PC-3 (cell line): ENCODE measurements at regions not wholly inside any gene's neighbourhood (a gene's known extent, or its start where the extent isn't known, plus 50 kb on each side); places are given as distances from the start of the nearest gene placed in this dataset.

Experiments used
- ATAC-seq: fragments of 200-7000 bp; cut with Tn5 transposase; 2 replicates; pipeline ENCODE4 v1.9.1; 2020; ENCODE audit warnings: mild to moderate bottlenecking, moderate library complexity
- BruUV-seq: library from RNA; stranded (reverse); fragments of 400-500 nt; replicated peaks from 2 replicates; lab custom pipeline; 2021; lab: Mats Ljungman, UMichigan
- CTCF ChIA-PET: fragments of 300-600 bp; sonication (Branson Sonifier 250); formaldehyde crosslinking; loops from one replicate; lab custom pipeline; 2022; ENCODE audit warnings: antibody characterized with exemption; lab: Charles Lee
- POLR2A ChIA-PET: fragments of 300-600 bp; sonication (Branson Sonifier 250); formaldehyde crosslinking; loops from one replicate; lab custom pipeline; 2022; ENCODE audit warnings: antibody characterized with exemption; ENCODE audit not compliant: unreplicated experiment; lab: Charles Lee
- DNase-seq: peaks from one replicate; pipeline ENCODE4 v3.0.0-alpha.2; 2015
- H2AFZ ChIP-seq: fragments of 300-600 bp; sonication (generic); 2 replicates; pipeline ENCODE4 v1.6.0; 2016; ENCODE audit warnings: antibody characterized with exemption, low read length
- H3F3A ChIP-seq: fragments of 300-600 bp; sonication (generic); one replicate; pipeline ENCODE4 v1.6.0; 2017; ENCODE audit warnings: antibody characterized with exemption, low read length, control low read depth, mild to moderate bottlenecking; ENCODE audit not compliant: unreplicated experiment
- H3K27ac ChIP-seq: fragments of 300-600 bp; sonication (generic); 2 replicates; pipeline ENCODE4 v1.5.1; 2016; ENCODE audit warnings: mild to moderate bottlenecking, low read length
- H3K27me3 ChIP-seq: fragments of 300-600 bp; sonication (generic); 2 replicates; pipeline ENCODE4 v1.6.1; 2016; ENCODE audit warnings: low read length, mixed read lengths
- H3K36me3 ChIP-seq: fragments of 300-600 bp; sonication (generic); 2 replicates; pipeline ENCODE4 v1.6.1; 2016; ENCODE audit warnings: low read depth, mixed run types, low read length, mixed read lengths
- H3K4me1 ChIP-seq: fragments of 300-600 bp; sonication (generic); 2 replicates; pipeline ENCODE4 v1.5.1; 2016; ENCODE audit warnings: low read length; ENCODE audit not compliant: insufficient read depth
- H3K4me2 ChIP-seq: fragments of 300-600 bp; sonication (generic); 2 replicates; pipeline ENCODE4 v1.6.0; 2016; ENCODE audit warnings: low read length
- H3K4me3 ChIP-seq: fragments of 300-600 bp; sonication (generic); 2 replicates; pipeline ENCODE4 v1.5.1; 2016; ENCODE audit warnings: mild to moderate bottlenecking, low read length, mixed read lengths
- H3K79me2 ChIP-seq: fragments of 300-600 bp; sonication (generic); 2 replicates; pipeline ENCODE4 v1.6.1; 2017; ENCODE audit warnings: low read length, mixed read lengths
- H3K9ac ChIP-seq: fragments of 300-600 bp; sonication (generic); 2 replicates; pipeline ENCODE4 v1.6.0; 2016; ENCODE audit warnings: mild to moderate bottlenecking, low read length
- H3K9me2 ChIP-seq: fragments of 300-600 bp; sonication (generic); replicated peaks from 2 replicates; pipeline ENCODE4 v1.6.1; 2016; ENCODE audit warnings: mixed run types, low read length, mixed read lengths
- H3K9me3 ChIP-seq: fragments of 300-600 bp; sonication (generic); 2 replicates; pipeline ENCODE4 v1.6.1; 2016; ENCODE audit warnings: low read length, mixed read lengths
- H4K20me1 ChIP-seq: fragments of 300-600 bp; sonication (generic); 2 replicates; pipeline ENCODE4 v1.6.1; 2016; ENCODE audit warnings: low read length, mixed read lengths
- EZH2 ChIP-seq: fragments of 300-600 bp; sonication (generic); IDR thresholded peaks from one replicate; pipeline ENCODE4 v1.6.1; 2017; ENCODE audit warnings: antibody characterized with exemption, mild to moderate bottlenecking, low read length; ENCODE audit not compliant: unreplicated experiment
- EZH2phosphoT487 ChIP-seq: fragments of 300-600 bp; sonication (generic); IDR thresholded peaks from 2 replicates; pipeline ENCODE4 v1.6.1; 2018; ENCODE audit warnings: mild to moderate bottlenecking, antibody characterized with exemption, low read length, borderline replicate concordance
- intact Hi-C: fragments of 100-400 bp; cut with micrococcal nuclease; formaldehyde crosslinking; loops from 2 replicates; pipeline ENCODE4 v1.9.0; 2023
- TF ChIP-seq, protein P1 (sequence below): fragments of 300-600 bp; sonication (generic); conservative IDR thresholded peaks from 2 replicates; pipeline ENCODE4 v1.5.1; 2017; ENCODE audit warnings: antibody characterized with exemption, low read depth, mild to moderate bottlenecking, low read length

DNA sequence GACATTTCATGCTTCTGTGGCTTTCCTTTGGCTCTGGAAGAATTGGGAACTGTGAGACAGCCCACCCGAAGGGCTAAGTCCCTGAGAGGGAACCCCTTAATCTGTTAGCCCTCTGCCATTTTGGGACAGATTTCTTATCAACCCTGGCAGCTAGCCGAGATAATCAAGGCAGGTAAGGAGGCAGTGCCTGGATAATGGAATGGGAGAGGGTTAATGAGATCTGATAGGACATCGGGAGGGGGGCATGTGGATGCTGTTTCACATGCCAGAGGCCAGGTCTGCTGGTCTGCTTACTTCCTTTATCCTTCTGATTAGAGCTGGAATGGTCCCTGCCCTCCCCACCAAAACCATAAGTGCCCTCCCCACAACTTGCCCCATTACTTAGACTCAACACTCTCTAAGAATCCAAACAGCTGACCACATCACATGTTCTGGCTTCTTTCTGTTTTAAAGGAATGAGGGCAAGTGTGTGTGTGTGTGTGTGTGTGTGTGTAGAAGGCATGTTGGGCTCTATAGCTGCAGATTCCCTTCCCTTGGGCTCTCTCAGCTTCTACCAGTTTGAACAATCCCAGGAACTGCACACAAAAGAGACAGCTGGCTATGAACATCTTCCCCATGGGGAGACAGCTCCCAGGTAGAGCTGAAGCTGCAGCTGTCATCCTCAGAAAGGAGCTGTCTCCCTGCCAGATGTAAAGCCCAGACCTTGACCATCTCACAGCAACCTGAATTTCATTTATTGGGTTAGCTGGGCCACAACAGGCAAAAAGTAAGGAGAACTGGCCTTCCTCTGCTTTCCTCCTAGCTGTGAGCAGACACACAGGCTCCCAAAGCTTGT is 221.3 kb downstream of the PIK3R1 start:
- POLR2A ChIA-PET = no interaction called here
- CTCF ChIA-PET = no interaction called here
- Histone ChIP-seq H3K27me3 (no peaks in the 10 kb centered on the region), H4K20me1 (no peaks in the 10 kb centered on the region), H3K4me1 (peaks cover 8% of the 10 kb centered on the region), H3K9me2 (no peaks in the 10 kb centered on the region), H3K9ac (no peak overlapping the region), H3K27ac (no peak overlapping the region), H3K36me3 (no peaks in the 10 kb centered on the region), H3K9me3 (no peaks in the 10 kb centered on the region), H3K79me2 (no peaks in the 10 kb centered on the region), H3K4me3 (no peak overlapping the region), H3K4me2 (no peak overlapping the region), H3F3A (no peaks in the 10 kb centered on the region), H2AFZ (no peak overlapping the region)
- BruUV-seq = no TSS peak
- TF ChIP-seq EZH2 (no peak), EZH2phosphoT487 (no peak)
- TF ChIP-seq, protein P1, sequence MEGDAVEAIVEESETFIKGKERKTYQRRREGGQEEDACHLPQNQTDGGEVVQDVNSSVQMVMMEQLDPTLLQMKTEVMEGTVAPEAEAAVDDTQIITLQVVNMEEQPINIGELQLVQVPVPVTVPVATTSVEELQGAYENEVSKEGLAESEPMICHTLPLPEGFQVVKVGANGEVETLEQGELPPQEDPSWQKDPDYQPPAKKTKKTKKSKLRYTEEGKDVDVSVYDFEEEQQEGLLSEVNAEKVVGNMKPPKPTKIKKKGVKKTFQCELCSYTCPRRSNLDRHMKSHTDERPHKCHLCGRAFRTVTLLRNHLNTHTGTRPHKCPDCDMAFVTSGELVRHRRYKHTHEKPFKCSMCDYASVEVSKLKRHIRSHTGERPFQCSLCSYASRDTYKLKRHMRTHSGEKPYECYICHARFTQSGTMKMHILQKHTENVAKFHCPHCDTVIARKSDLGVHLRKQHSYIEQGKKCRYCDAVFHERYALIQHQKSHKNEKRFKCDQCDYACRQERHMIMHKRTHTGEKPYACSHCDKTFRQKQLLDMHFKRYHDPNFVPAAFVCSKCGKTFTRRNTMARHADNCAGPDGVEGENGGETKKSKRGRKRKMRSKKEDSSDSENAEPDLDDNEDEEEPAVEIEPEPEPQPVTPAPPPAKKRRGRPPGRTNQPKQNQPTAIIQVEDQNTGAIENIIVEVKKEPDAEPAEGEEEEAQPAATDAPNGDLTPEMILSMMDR = no peak
- DNase-seq (no peak), ATAC-seq (no peak)
- intact Hi-C loops = no loop called here

- H3K27ac ChIP-seq = no peak overlapping the region
- BruUV-seq = no TSS peak
- no peak for DNase-seq
- H3K4me3 ChIP-seq = no peak overlapping the region
- no peaks in the 10 kb centered on the region for H3K9me3 ChIP-seq
- H3K9ac ChIP-seq = no peak overlapping the region
- peaks cover 5% of the 10 kb centered on the region for H3K4me1 ChIP-seq
- no peak for ATAC-seq
- H3K79me2 ChIP-seq = no peaks in the 10 kb centered on the region
- H4K20me1 ChIP-seq = no peaks in the 10 kb centered on the region
- no peak overlapping the region for H2AFZ ChIP-seq
- intact Hi-C loops = no loop called here
- no peaks in the 10 kb centered on the region for H3F3A ChIP-seq
- no peaks in the 10 kb centered on the region for H3K9me2 ChIP-seq
- ChIA-PET POLR2A (no interaction called here), CTCF (no interaction called here)
- H3K4me2 ChIP-seq = no peak overlapping the region
- no peaks in the 10 kb centered on the region for H3K36me3 ChIP-seq
- TF ChIP-seq, protein P1 = no peak
- TF ChIP-seq EZH2 = no peak
- TF ChIP-seq EZH2phosphoT487 = no peak
- H3K27me3 ChIP-seq = no peaks in the 10 kb centered on the region
Observed at GRCh38 chr5:68438876-68439275, 223.3 kb downstream of the PIK3R1 start.

GRCh38 chr5:68440245-68440644 is 224.7 kb downstream of the PIK3R1 start:
- TF ChIP-seq, protein P1 = no peak
- TF ChIP-seq EZH2 = no peak
- no peak for TF ChIP-seq EZH2phosphoT487
- CTCF ChIA-PET = no interaction called here
- Histone ChIP-seq H3K4me2 (no peak overlapping the region), H3K9ac (no peak overlapping the region), H3K36me3 (no peaks in the 10 kb centered on the region), H3K4me1 (no peaks in the 10 kb centered on the region), H3K9me2 (no peaks in the 10 kb centered on the region), H3K79me2 (no peaks in the 10 kb centered on the region), H4K20me1 (no peaks in the 10 kb centered on the region), H3K27ac (no peak overlapping the region), H2AFZ (no peak overlapping the region), H3F3A (no peaks in the 10 kb centered on the region), H3K27me3 (no peaks in the 10 kb centered on the region), H3K9me3 (no peaks in the 10 kb centered on the region), H3K4me3 (no peak overlapping the region)
- POLR2A ChIA-PET = no interaction called here
- no peak for ATAC-seq
- no TSS peak for BruUV-seq
- no peak for DNase-seq
- intact Hi-C loops = no loop called here
